DND-41 (cell line): ENCODE measurements at regions not wholly inside any gene's neighbourhood (a gene's known extent, or its start where the extent isn't known, plus 50 kb on each side); places are given as distances from the start of the nearest gene placed in this dataset.

ENCODE experiments used
- EZH2 ChIP-seq: IDR thresholded peaks from 3 replicates; pipeline ENCODE4 v1.6.1; 2012; ENCODE audit warnings: borderline replicate concordance, low read depth, mild to moderate bottlenecking, moderate library complexity, low read length, inconsistent platforms; ENCODE audit not compliant: severe bottlenecking
- TF ChIP-seq, protein P1 (sequence below): IDR thresholded peaks from 2 replicates; pipeline ENCODE4 v1.5.1; 2012; ENCODE audit warnings: borderline replicate concordance, low read length, moderate library complexity, mild to moderate bottlenecking; ENCODE audit not compliant: poor library complexity, severe bottlenecking; ENCODE audit errors: extremely low read depth

DNA sequence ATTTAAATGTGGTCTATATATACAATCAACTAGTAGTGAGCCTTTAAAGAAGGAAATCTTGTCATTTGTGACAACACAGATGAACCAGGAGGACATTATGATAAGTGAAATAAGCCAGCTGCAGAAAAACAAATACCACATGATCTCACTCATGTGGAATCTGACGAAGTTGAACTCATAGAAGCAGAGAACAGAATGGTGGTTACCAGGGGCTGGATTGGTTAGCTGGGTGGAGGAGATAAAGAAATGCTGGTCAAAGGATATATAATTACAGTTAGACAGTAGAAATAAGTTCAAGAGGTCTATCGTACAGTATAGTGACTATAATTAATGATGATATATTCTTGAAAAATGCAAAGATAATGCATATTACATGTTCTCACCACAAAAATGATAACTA lies 267.9 kb downstream of the FBXO15 start:
- no peak for TF ChIP-seq EZH2
- TF ChIP-seq, protein P1, sequence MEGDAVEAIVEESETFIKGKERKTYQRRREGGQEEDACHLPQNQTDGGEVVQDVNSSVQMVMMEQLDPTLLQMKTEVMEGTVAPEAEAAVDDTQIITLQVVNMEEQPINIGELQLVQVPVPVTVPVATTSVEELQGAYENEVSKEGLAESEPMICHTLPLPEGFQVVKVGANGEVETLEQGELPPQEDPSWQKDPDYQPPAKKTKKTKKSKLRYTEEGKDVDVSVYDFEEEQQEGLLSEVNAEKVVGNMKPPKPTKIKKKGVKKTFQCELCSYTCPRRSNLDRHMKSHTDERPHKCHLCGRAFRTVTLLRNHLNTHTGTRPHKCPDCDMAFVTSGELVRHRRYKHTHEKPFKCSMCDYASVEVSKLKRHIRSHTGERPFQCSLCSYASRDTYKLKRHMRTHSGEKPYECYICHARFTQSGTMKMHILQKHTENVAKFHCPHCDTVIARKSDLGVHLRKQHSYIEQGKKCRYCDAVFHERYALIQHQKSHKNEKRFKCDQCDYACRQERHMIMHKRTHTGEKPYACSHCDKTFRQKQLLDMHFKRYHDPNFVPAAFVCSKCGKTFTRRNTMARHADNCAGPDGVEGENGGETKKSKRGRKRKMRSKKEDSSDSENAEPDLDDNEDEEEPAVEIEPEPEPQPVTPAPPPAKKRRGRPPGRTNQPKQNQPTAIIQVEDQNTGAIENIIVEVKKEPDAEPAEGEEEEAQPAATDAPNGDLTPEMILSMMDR, result no peak
